ENCODE measurements at regions not wholly inside any gene's neighbourhood (a gene's known extent, or its start where the extent isn't known, plus 50 kb on each side); places are given as distances from the start of the nearest gene placed in this dataset.

- Mint-ChIP-seq H3K36me3 (ENCODE audit: low read depth) (no peaks in the 10 kb centered on the region), H3K27me3 (no peaks in the 10 kb centered on the region), H3K4me1 (no peaks in the 10 kb centered on the region), H3K27ac (no peak overlapping the region), H3K4me3 (no peak overlapping the region)
- H3K9me3 ChIP-seq (ENCODE audit: control insufficient read depth, low read length, poor library complexity, severe bottlenecking) = no peaks in the 10 kb centered on the region
- DNase-seq (no peak), ATAC-seq (no peak)
Measured at GRCh38 chr2:82656420-82656819, 1802.7 kb downstream of the SUCLG1 start.

GRCh38 chr2:82652117-82652516 is 1807.0 kb downstream of the SUCLG1 start:
- no peak overlapping the region for H3K4me3 Mint-ChIP-seq
- no peak overlapping the region for H3K27ac Mint-ChIP-seq
- H3K27me3 Mint-ChIP-seq = no peaks in the 10 kb centered on the region
- H3K36me3 Mint-ChIP-seq (ENCODE audit: low read depth) = no peaks in the 10 kb centered on the region
- no peak for DNase-seq
- H3K9me3 ChIP-seq (ENCODE audit: control insufficient read depth, low read length, poor library complexity, severe bottlenecking) = no peaks in the 10 kb centered on the region
- no peaks in the 10 kb centered on the region for H3K4me1 Mint-ChIP-seq
- no peak for ATAC-seq

GRCh38 chr2:82650038-82650437 is 1809.0 kb downstream of the SUCLG1 start:
- Mint-ChIP-seq H3K27ac (no peak overlapping the region), H3K36me3 (ENCODE audit: low read depth) (no peaks in the 10 kb centered on the region)

GRCh38 chr2:82641598-82642180 is 1817.4 kb downstream of the SUCLG1 start:
- ATAC-seq (no peak), DNase-seq (no peak)
- Mint-ChIP-seq H3K27me3 (no peaks in the 10 kb centered on the region), H3K36me3 (ENCODE audit: low read depth) (no peaks in the 10 kb centered on the region), H3K4me3 (no peak overlapping the region), H3K27ac (no peak overlapping the region), H3K4me1 (no peaks in the 10 kb centered on the region)
- peaks cover 2% of the 10 kb centered on the region for H3K9me3 ChIP-seq (ENCODE audit: control insufficient read depth, low read length, poor library complexity, severe bottlenecking)

More at GRCh38 chr2:82650038-82650437, 1809.0 kb downstream of the SUCLG1 start:
- H3K4me3 Mint-ChIP-seq = no peak overlapping the region
- ATAC-seq (no peak), DNase-seq (no peak)
- no peaks in the 10 kb centered on the region for H3K9me3 ChIP-seq (ENCODE audit: control insufficient read depth, low read length, poor library complexity, severe bottlenecking)
- no peaks in the 10 kb centered on the region for H3K4me1 Mint-ChIP-seq
- no peaks in the 10 kb centered on the region for H3K27me3 Mint-ChIP-seq

GRCh38 chr2:82636402-82637020 is 1822.6 kb downstream of the SUCLG1 start:
- Mint-ChIP-seq H3K4me3 (no peak overlapping the region), H3K27ac (no peak overlapping the region), H3K4me1 (no peaks in the 10 kb centered on the region), H3K36me3 (ENCODE audit: low read depth) (no peaks in the 10 kb centered on the region), H3K27me3 (no peaks in the 10 kb centered on the region)
- no peak for ATAC-seq
- no peaks in the 10 kb centered on the region for H3K9me3 ChIP-seq (ENCODE audit: control insufficient read depth, low read length, poor library complexity, severe bottlenecking)
- no peak for DNase-seq

GRCh38 chr2:82599021-82599420 is 1860.1 kb downstream of the SUCLG1 start:
- Mint-ChIP-seq H3K4me3 (no peak overlapping the region), H3K27me3 (no peaks in the 10 kb centered on the region), H3K36me3 (ENCODE audit: low read depth) (no peaks in the 10 kb centered on the region), H3K4me1 (no peaks in the 10 kb centered on the region), H3K27ac (no peak overlapping the region)
- H3K9me3 ChIP-seq (ENCODE audit: control insufficient read depth, low read length, poor library complexity, severe bottlenecking) = no peaks in the 10 kb centered on the region
- DNase-seq (no peak), ATAC-seq (no peak)

- H3K9me3 ChIP-seq (ENCODE audit: control insufficient read depth, low read length, poor library complexity, severe bottlenecking) = no peaks in the 10 kb centered on the region
- Mint-ChIP-seq H3K36me3 (ENCODE audit: low read depth) (no peaks in the 10 kb centered on the region), H3K27me3 (no peaks in the 10 kb centered on the region), H3K4me1 (no peaks in the 10 kb centered on the region), H3K4me3 (no peak overlapping the region), H3K27ac (no peak overlapping the region)
- ATAC-seq = no peak
- DNase-seq = no peak
Measured at GRCh38 chr2:82596581-82596980, 1862.5 kb downstream of the SUCLG1 start.

GRCh38 chr2:82591718-82592117 is 1867.4 kb downstream of the SUCLG1 start:
- no peak for DNase-seq
- H3K9me3 ChIP-seq (ENCODE audit: control insufficient read depth, low read length, poor library complexity, severe bottlenecking) = no peaks in the 10 kb centered on the region
- no peak for ATAC-seq
- no peaks in the 10 kb centered on the region for H3K36me3 Mint-ChIP-seq (ENCODE audit: low read depth)
- H3K27me3 Mint-ChIP-seq = no peaks in the 10 kb centered on the region
- H3K4me3 Mint-ChIP-seq = no peak overlapping the region
- H3K4me1 Mint-ChIP-seq = no peaks in the 10 kb centered on the region
- no peak overlapping the region for H3K27ac Mint-ChIP-seq

GRCh38 chr2:82576656-82577055 is 1882.4 kb downstream of the SUCLG1 start:
- Mint-ChIP-seq H3K4me3 (no peak overlapping the region), H3K4me1 (no peaks in the 10 kb centered on the region), H3K27me3 (no peaks in the 10 kb centered on the region), H3K36me3 (ENCODE audit: low read depth) (no peaks in the 10 kb centered on the region), H3K27ac (no peak overlapping the region)
- ATAC-seq (no peak), DNase-seq (no peak)
- no peaks in the 10 kb centered on the region for H3K9me3 ChIP-seq (ENCODE audit: control insufficient read depth, low read length, poor library complexity, severe bottlenecking)

GRCh38 chr2:82539280-82539621 is 1919.8 kb downstream of the SUCLG1 start:
- H3K36me3 Mint-ChIP-seq (ENCODE audit: low read depth) = no peaks in the 10 kb centered on the region
- H3K27me3 Mint-ChIP-seq = no peaks in the 10 kb centered on the region
- no peaks in the 10 kb centered on the region for H3K9me3 ChIP-seq (ENCODE audit: control insufficient read depth, low read length, poor library complexity, severe bottlenecking)
- H3K4me3 Mint-ChIP-seq = no peak overlapping the region
- ATAC-seq (no peak), DNase-seq (no peak)
- no peaks in the 10 kb centered on the region for H3K4me1 Mint-ChIP-seq
- no peak overlapping the region for H3K27ac Mint-ChIP-seq

GRCh38 chr2:82538590-82539279 is 1920.3 kb downstream of the SUCLG1 start:
- ATAC-seq = no peak

GRCh38 chr2:82528288-82528687 is 1930.8 kb downstream of the SUCLG1 start:
- Mint-ChIP-seq H3K27me3 (no peaks in the 10 kb centered on the region), H3K4me3 (no peak overlapping the region), H3K27ac (no peak overlapping the region), H3K4me1 (no peaks in the 10 kb centered on the region), H3K36me3 (ENCODE audit: low read depth) (no peaks in the 10 kb centered on the region)
- DNase-seq (no peak), ATAC-seq (no peak)
- H3K9me3 ChIP-seq (ENCODE audit: control insufficient read depth, low read length, poor library complexity, severe bottlenecking) = no peaks in the 10 kb centered on the region

More at GRCh38 chr2:82538590-82539279, 1920.3 kb downstream of the SUCLG1 start:
- Mint-ChIP-seq H3K27me3 (no peaks in the 10 kb centered on the region), H3K4me3 (no peak overlapping the region), H3K27ac (no peak overlapping the region), H3K36me3 (ENCODE audit: low read depth) (no peaks in the 10 kb centered on the region), H3K4me1 (no peaks in the 10 kb centered on the region)
- no peaks in the 10 kb centered on the region for H3K9me3 ChIP-seq (ENCODE audit: control insufficient read depth, low read length, poor library complexity, severe bottlenecking)
- no peak for DNase-seq

- DNase-seq (no peak), ATAC-seq (no peak)
- Mint-ChIP-seq H3K36me3 (ENCODE audit: low read depth) (no peaks in the 10 kb centered on the region), H3K4me3 (no peak overlapping the region), H3K27me3 (no peaks in the 10 kb centered on the region), H3K4me1 (no peaks in the 10 kb centered on the region), H3K27ac (no peak overlapping the region)
- H3K9me3 ChIP-seq (ENCODE audit: control insufficient read depth, low read length, poor library complexity, severe bottlenecking) = no peaks in the 10 kb centered on the region
Measured at GRCh38 chr2:82527124-82527523, 1932.0 kb downstream of the SUCLG1 start.

GRCh38 chr2:82526277-82526676 is 1932.8 kb downstream of the SUCLG1 start:
- H3K27me3 Mint-ChIP-seq = no peaks in the 10 kb centered on the region
- H3K4me1 Mint-ChIP-seq = no peaks in the 10 kb centered on the region
- no peak for ATAC-seq
- H3K27ac Mint-ChIP-seq = no peak overlapping the region
- DNase-seq = no peak
- no peaks in the 10 kb centered on the region for H3K9me3 ChIP-seq (ENCODE audit: control insufficient read depth, low read length, poor library complexity, severe bottlenecking)
- no peak overlapping the region for H3K4me3 Mint-ChIP-seq
- H3K36me3 Mint-ChIP-seq (ENCODE audit: low read depth) = no peaks in the 10 kb centered on the region
